ENCODE measurements at regions not wholly inside any gene's neighbourhood (a gene's known extent, or its start where the extent isn't known, plus 50 kb on each side); places are given as distances from the start of the nearest gene placed in this dataset.

- no peaks in the 10 kb centered on the region for H3K9me3 ChIP-seq
- DNase-seq (ENCODE audit: low read depth in 1 of 2, low spot score in 1 of 2) (no peak), ATAC-seq (no peak), FAIRE-seq (no peak)
- no peaks in the 10 kb centered on the region for H3K4me1 ChIP-seq
- ChIA-PET CTCF (no interaction called here), POLR2A (no interaction called here)
- no peak overlapping the region for H3K4me2 ChIP-seq
- TF ChIP-seq ZFP36 (IDR thresholded peaks at IDR 0.05; ENCODE audit: borderline replicate concordance, partially characterized antibody) (no peak), HOXB5 (CRISPR knock-in tag; IDR thresholded peaks at IDR 0.05) (no peak), MAZ (IDR thresholded peaks at IDR 0.05; ENCODE audit: borderline replicate concordance, low read depth, low read length) (no peak), JUN (IDR thresholded peaks at IDR 0.05) (no peak), SMC3 (IDR thresholded peaks at IDR 0.05) (no peak), RFX5 (IDR thresholded peaks at IDR 0.05) (no peak), CHD4 (IDR thresholded peaks at IDR 0.05; ENCODE audit: borderline replicate concordance) (no peak), FOXS1 (CRISPR knock-in tag; IDR thresholded peaks at IDR 0.05) (no peak), EHMT2 (IDR thresholded peaks at IDR 0.05; ENCODE audit: low read depth) (no peak), CEBPB (IDR thresholded peaks at IDR 0.05) (no peak), MAFK (IDR thresholded peaks at IDR 0.05; ENCODE audit: partially characterized antibody) (no peak)
- no peak overlapping the region for H3K4me3 ChIP-seq
- no peak overlapping the region for H3K27ac ChIP-seq
These were observed 622.1 kb upstream of the KIRREL3 start for GRCh38 chr11:127622686-127623085.

GRCh38 chr11:127620671-127621070 is 620.1 kb upstream of the KIRREL3 start:
- ATAC-seq (no peak), DNase-seq (ENCODE audit: low read depth in 1 of 2, low spot score in 1 of 2) (no peak), FAIRE-seq (no peak)
- Histone ChIP-seq H3K9me3 (no peaks in the 10 kb centered on the region), H3K4me2 (no peak overlapping the region), H3K4me3 (no peak overlapping the region), H3K27ac (no peak overlapping the region), H3K4me1 (no peaks in the 10 kb centered on the region)
- ChIA-PET CTCF (no interaction called here), POLR2A (no interaction called here)
- 42% methylated on average over 4 of the region's 4 CpGs for WGBS (ENCODE audit: missing lambda C conversion rate)
- no peak for TF ChIP-seq FOSB (CRISPR knock-in tag; IDR thresholded peaks at IDR 0.05)
- no peak for TF ChIP-seq ZFP36 (IDR thresholded peaks at IDR 0.05; ENCODE audit: borderline replicate concordance, partially characterized antibody)
- no peak for TF ChIP-seq ZSCAN20 (CRISPR knock-in tag; IDR thresholded peaks at IDR 0.05)
- no peak for TF ChIP-seq ZC3H11A (IDR thresholded peaks at IDR 0.05)
- no peak for TF ChIP-seq SMC3 (IDR thresholded peaks at IDR 0.05)

GRCh38 chr11:127619946-127620345 is 619.4 kb upstream of the KIRREL3 start:
- no peak overlapping the region for H3K27ac ChIP-seq
- DNase-seq (ENCODE audit: low read depth in 1 of 2, low spot score in 1 of 2) = no peak
- WGBS (ENCODE audit: missing lambda C conversion rate) = 32% methylated on average over 5 of the region's 5 CpGs
- no peak for FAIRE-seq
- ATAC-seq = no peak
- no peak overlapping the region for H3K4me2 ChIP-seq
- POLR2A ChIA-PET = no interaction called here
- no peak overlapping the region for H3K4me3 ChIP-seq
- CTCF ChIA-PET = interaction anchor here (0.6 kb wide), 1 partner anchor 374 kb away, joined by 5 read pairs; no protein-coding TSS in a partner anchor
- H3K4me1 ChIP-seq = no peaks in the 10 kb centered on the region
- no peaks in the 10 kb centered on the region for H3K9me3 ChIP-seq
- TF ChIP-seq CHD4 (IDR thresholded peaks at IDR 0.05; ENCODE audit: borderline replicate concordance) = no peak

GRCh38 chr11:127618721-127619120 is 618.2 kb upstream of the KIRREL3 start:
- POLR2A ChIA-PET = no interaction called here

GRCh38 chr11:127616158-127616557 is 615.6 kb upstream of the KIRREL3 start:
- ChIA-PET POLR2A (no interaction called here), CTCF (no interaction called here)
- ATAC-seq = no peak
- TF ChIP-seq E2F6 (IDR thresholded peaks at IDR 0.05; ENCODE audit: borderline replicate concordance, low read depth) = no peak
- no peak for TF ChIP-seq RARB (CRISPR knock-in tag; IDR thresholded peaks at IDR 0.05)
- TF ChIP-seq EHF (CRISPR knock-in tag; IDR thresholded peaks at IDR 0.05) = no peak
- TF ChIP-seq FOXS1 (CRISPR knock-in tag; IDR thresholded peaks at IDR 0.05) = no peak
- TF ChIP-seq PHF8 (IDR thresholded peaks at IDR 0.05; ENCODE audit: borderline replicate concordance, low read depth) = no peak
- no peak for TF ChIP-seq ELK1 (IDR thresholded peaks at IDR 0.05; ENCODE audit: low read depth, low read length)
- TF ChIP-seq REST (IDR thresholded peaks at IDR 0.05) = no peak
- TF ChIP-seq MAFK (IDR thresholded peaks at IDR 0.05; ENCODE audit: partially characterized antibody) = no peak
- TF ChIP-seq SREBF2 (IDR thresholded peaks at IDR 0.05) = no peak
- TF ChIP-seq TFCP2L1 (CRISPR knock-in tag; IDR thresholded peaks at IDR 0.05) = no peak
- TF ChIP-seq SMC3 (IDR thresholded peaks at IDR 0.05) = no peak
- no peak for TF ChIP-seq HEYL (CRISPR knock-in tag; IDR thresholded peaks at IDR 0.05)
- TF ChIP-seq ZFP36 (IDR thresholded peaks at IDR 0.05; ENCODE audit: borderline replicate concordance, partially characterized antibody) = no peak
- TF ChIP-seq JUN (IDR thresholded peaks at IDR 0.05) = no peak
- no peak for TF ChIP-seq HDAC2 (IDR thresholded peaks at IDR 0.05)

More at GRCh38 chr11:127618721-127619120, 618.2 kb upstream of the KIRREL3 start:
- no peak overlapping the region for H3K27ac ChIP-seq
- 5% methylated on average over 1 of the region's 1 CpG for WGBS (ENCODE audit: missing lambda C conversion rate)
- DNase-seq (ENCODE audit: low read depth in 1 of 2, low spot score in 1 of 2) (no peak), ATAC-seq (no peak), FAIRE-seq (no peak)
- no peak for TF ChIP-seq MAFK (IDR thresholded peaks at IDR 0.05; ENCODE audit: partially characterized antibody)
- no peak overlapping the region for H3K4me3 ChIP-seq
- no peaks in the 10 kb centered on the region for H3K9me3 ChIP-seq
- H3K4me1 ChIP-seq = no peaks in the 10 kb centered on the region
- CTCF ChIA-PET = no interaction called here
- no peak overlapping the region for H3K4me2 ChIP-seq

More at GRCh38 chr11:127616158-127616557, 615.6 kb upstream of the KIRREL3 start:
- DNase-seq (ENCODE audit: low read depth in 1 of 2, low spot score in 1 of 2) (no peak), FAIRE-seq (no peak)
- Histone ChIP-seq H3K27ac (no peak overlapping the region), H3K4me2 (no peak overlapping the region), H3K4me3 (no peak overlapping the region), H3K4me1 (no peaks in the 10 kb centered on the region), H3K9me3 (no peaks in the 10 kb centered on the region)
- WGBS (ENCODE audit: missing lambda C conversion rate) = 29% methylated on average over 8 of the region's 8 CpGs
